IMR-90 (cell line): ENCODE measurements at regions not wholly inside any gene's neighbourhood (a gene's known extent, or its start where the extent isn't known, plus 50 kb on each side); places are given as distances from the start of the nearest gene placed in this dataset.

ENCODE experiments used
- BHLHE40 ChIP-seq: fragments of 150-350 bp; IDR thresholded peaks from 2 replicates; pipeline ENCODE4 v1.6.1; 2016; ENCODE audit warnings: mild to moderate bottlenecking, low read depth, low read length
- CEBPB ChIP-seq: IDR thresholded peaks from 2 replicates; pipeline ENCODE4 v1.6.1; 2012; ENCODE audit warnings: low read depth, low read length, improper control_type of control experiment
- CHD1 ChIP-seq: IDR thresholded peaks from 2 replicates; pipeline ENCODE4 v1.6.1; 2012; ENCODE audit warnings: low read depth, low read length, improper control_type of control experiment
- CTCF ChIP-seq: conservative IDR thresholded peaks from 2 replicates; pipeline ENCODE4 v1.5.1; 2012; ENCODE audit warnings: mild to moderate bottlenecking, low read depth, low read length, improper control_type of control experiment
- FOS ChIP-seq: fragments of 150-350 bp; IDR thresholded peaks from 2 replicates; pipeline ENCODE4 v1.6.1; 2016; ENCODE audit warnings: low read depth, low read length
- MAFK ChIP-seq: IDR thresholded peaks from 2 replicates; pipeline ENCODE4 v1.6.1; 2012; ENCODE audit warnings: low read depth, low read length, improper control_type of control experiment
- MAZ ChIP-seq: IDR thresholded peaks from 2 replicates; pipeline ENCODE4 v1.6.1; 2012; ENCODE audit warnings: low read depth, mild to moderate bottlenecking, low read length, improper control_type of control experiment, moderate library complexity, borderline replicate concordance
- MXI1 ChIP-seq: IDR thresholded peaks from 2 replicates; pipeline ENCODE4 v1.6.1; 2012; ENCODE audit warnings: low read depth, mild to moderate bottlenecking, low read length, moderate library complexity, borderline replicate concordance
- POLR2A ChIP-seq: IDR thresholded peaks from 2 replicates; pipeline ENCODE4 v1.6.1; 2012; ENCODE audit warnings: mild to moderate bottlenecking, low read depth, low read length
- RAD21 ChIP-seq: IDR thresholded peaks from 2 replicates; pipeline ENCODE4 v1.6.1; 2012; ENCODE audit warnings: low read length, improper control_type of control experiment
- RCOR1 ChIP-seq: IDR thresholded peaks from 2 replicates; pipeline ENCODE4 v1.6.1; 2012; ENCODE audit warnings: mild to moderate bottlenecking, low read length, improper control_type of control experiment; ENCODE audit not compliant: insufficient replicate concordance
- RFX5 ChIP-seq: IDR thresholded peaks from 2 replicates; pipeline ENCODE4 v1.8.0; 2012; ENCODE audit warnings: low read depth, mild to moderate bottlenecking, low read length, moderate library complexity
- SMC3 ChIP-seq: fragments of 150-350 bp; IDR thresholded peaks from 2 replicates; pipeline ENCODE4 v1.6.1; 2016; ENCODE audit warnings: low read depth, mild to moderate bottlenecking, antibody characterized with exemption, low read length, moderate library complexity
- USF2 ChIP-seq: fragments of 150-350 bp; IDR thresholded peaks from 2 replicates; pipeline ENCODE4 v1.6.1; 2017; ENCODE audit warnings: mild to moderate bottlenecking, antibody characterized with exemption, low read length, low read depth

GRCh38 chr17:77807051-77807745 lies 151.3 kb upstream of the TNRC6C start:
- TF ChIP-seq CHD1 (no peak), USF2 (no peak), CTCF (no peak), CEBPB (no peak), FOS (no peak), BHLHE40 (no peak), POLR2A (no peak), RAD21 (no peak), RFX5 (no peak), RCOR1 (no peak), MXI1 (no peak), MAZ (no peak), SMC3 (no peak), MAFK (no peak)
